A673 (cell line): ENCODE measurements at regions not wholly inside any gene's neighbourhood (a gene's known extent, or its start where the extent isn't known, plus 50 kb on each side); places are given as distances from the start of the nearest gene placed in this dataset.

Experiments
- EZH2 ChIP-seq: fragments of 200-600 bp; sonication (generic); IDR thresholded peaks from 2 replicates; pipeline ENCODE4 v1.6.1; 2017; ENCODE audit warnings: borderline replicate concordance, low read depth, mild to moderate bottlenecking, mixed read lengths, antibody characterized with exemption, low read length; ENCODE audit not compliant: poor library complexity, severe bottlenecking
- TF ChIP-seq, protein P1 (sequence below): fragments of 300-800, 200-600 bp; sonication (generic); conservative IDR thresholded peaks from 2 replicates; pipeline ENCODE4 v1.5.1; 2017; ENCODE audit warnings: low read depth, mild to moderate bottlenecking, antibody characterized with exemption, low read length, moderate library complexity, mixed read lengths

DNA sequence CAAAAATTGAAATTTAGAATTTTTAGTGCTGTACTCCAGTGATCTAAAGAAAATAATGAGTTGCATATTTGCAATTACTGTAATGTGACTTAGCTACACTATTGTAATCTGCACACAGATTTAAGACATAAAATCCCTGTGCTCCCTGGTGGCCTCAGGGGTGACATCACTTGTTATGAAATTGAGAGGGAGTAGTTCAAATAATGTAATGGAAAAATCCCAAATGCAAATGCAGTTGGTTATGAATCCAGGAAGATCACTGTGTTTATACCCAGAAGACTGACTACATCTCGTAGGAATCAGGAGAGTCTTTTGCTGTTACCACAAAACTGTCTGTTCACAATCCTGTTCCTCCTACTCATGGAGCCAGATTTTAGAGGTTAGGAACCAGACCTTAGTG is 178.7 kb upstream of the FBXL17 start:
- TF ChIP-seq, protein P1, sequence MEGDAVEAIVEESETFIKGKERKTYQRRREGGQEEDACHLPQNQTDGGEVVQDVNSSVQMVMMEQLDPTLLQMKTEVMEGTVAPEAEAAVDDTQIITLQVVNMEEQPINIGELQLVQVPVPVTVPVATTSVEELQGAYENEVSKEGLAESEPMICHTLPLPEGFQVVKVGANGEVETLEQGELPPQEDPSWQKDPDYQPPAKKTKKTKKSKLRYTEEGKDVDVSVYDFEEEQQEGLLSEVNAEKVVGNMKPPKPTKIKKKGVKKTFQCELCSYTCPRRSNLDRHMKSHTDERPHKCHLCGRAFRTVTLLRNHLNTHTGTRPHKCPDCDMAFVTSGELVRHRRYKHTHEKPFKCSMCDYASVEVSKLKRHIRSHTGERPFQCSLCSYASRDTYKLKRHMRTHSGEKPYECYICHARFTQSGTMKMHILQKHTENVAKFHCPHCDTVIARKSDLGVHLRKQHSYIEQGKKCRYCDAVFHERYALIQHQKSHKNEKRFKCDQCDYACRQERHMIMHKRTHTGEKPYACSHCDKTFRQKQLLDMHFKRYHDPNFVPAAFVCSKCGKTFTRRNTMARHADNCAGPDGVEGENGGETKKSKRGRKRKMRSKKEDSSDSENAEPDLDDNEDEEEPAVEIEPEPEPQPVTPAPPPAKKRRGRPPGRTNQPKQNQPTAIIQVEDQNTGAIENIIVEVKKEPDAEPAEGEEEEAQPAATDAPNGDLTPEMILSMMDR, result no peak
- no peak for TF ChIP-seq EZH2
